Ovary (tissue), 7 donors: ENCODE measurements at regions not wholly inside any gene's neighbourhood (a gene's known extent, or its start where the extent isn't known, plus 50 kb on each side); places are given as distances from the start of the nearest gene placed in this dataset.

Experiments
- DNase-seq, 5 donors: peaks; one replicate each; pipeline ENCODE4 v3.0.0-alpha.2; 2019 to 2020
- H3K27ac ChIP-seq, 2 donors: fragments of 200-600 bp; one replicate each; pipeline versions ENCODE4 v1.5.1 to v1.8.0; 2019 to 2022
- H3K27me3 ChIP-seq: fragments of 200-600 bp; one replicate; pipeline ENCODE4 v1.8.0; 2022
- H3K36me3 ChIP-seq: fragments of 200-600 bp; sonication (generic); one replicate; pipeline ENCODE4 v1.5.1; 2019
- H3K4me1 ChIP-seq: one replicate; pipeline ENCODE4 v1.8.1; 2013; ENCODE audit warnings: mild to moderate bottlenecking, moderate library complexity; ENCODE audit not compliant: insufficient read depth
- H3K4me3 ChIP-seq: fragments of 200-600 bp; sonication (generic); one replicate; pipeline ENCODE4 v1.5.1; 2017
- H3K9me3 ChIP-seq, 2 donors: fragments of 200-600 bp in 1 of 2; sonication (generic) in 1 of 2; one replicate each; pipeline versions ENCODE4 v1.5.1 to v1.8.1; 2013 to 2019; ENCODE audit warnings: mild to moderate bottlenecking in 1 of 2, moderate library complexity in 1 of 2
- EP300 ChIP-seq: sonication (generic); formaldehyde crosslinking; IDR thresholded peaks from one replicate; pipeline ENCODE4 v1.6.1; 2017; ENCODE audit warnings: antibody characterized with exemption
- POLR2A ChIP-seq: fragments of 450-650 bp; IDR thresholded peaks from one replicate; pipeline ENCODE4 v1.6.1; 2017; ENCODE audit warnings: antibody characterized with exemption, mild to moderate bottlenecking, moderate library complexity
- WGBS, 3 donors: extraction: QIAGEN DNeasy Blood & Tissue Kit in 1 of 3; methylation state at CpG; one replicate each; pipeline versions ENCODE4 v1.1.5 to v1.1.7; 2013 to 2017; 5-methylcytosine and 5-hydroxymethylcytosine counted together
- intact Hi-C, 4 donors: fragments of 100-400 bp; cut with DNase I; formaldehyde crosslinking; loops; one replicate each; pipeline versions ENCODE4 v1.11.0 to v1.15.1; 2022 to 2023
- TF ChIP-seq, protein P1 (sequence below), 3 donors: fragments of 450-650 bp in 2 of 3; fragments of 200-600 bp in 1 of 3; IDR thresholded peaks; one replicate each; pipeline versions ENCODE4 v1.5.1 to v1.8.0; 2016 to 2022; ENCODE audit warnings: antibody characterized with exemption in 3 of 3, mild to moderate bottlenecking in 1 of 3
- donor health status: DM: no; HTN: no; CAD: no; lungs with moderate emphysema.
- donor health status: DM: no; HTN: no; CAD: no.
- donor health status: Bipolar disorder and iron deficiency.
- donor health status: DM: no; HTN: no; CAD: no.
- donor health status: DM: yes; HTN: yes; CAD: no.

DNA sequence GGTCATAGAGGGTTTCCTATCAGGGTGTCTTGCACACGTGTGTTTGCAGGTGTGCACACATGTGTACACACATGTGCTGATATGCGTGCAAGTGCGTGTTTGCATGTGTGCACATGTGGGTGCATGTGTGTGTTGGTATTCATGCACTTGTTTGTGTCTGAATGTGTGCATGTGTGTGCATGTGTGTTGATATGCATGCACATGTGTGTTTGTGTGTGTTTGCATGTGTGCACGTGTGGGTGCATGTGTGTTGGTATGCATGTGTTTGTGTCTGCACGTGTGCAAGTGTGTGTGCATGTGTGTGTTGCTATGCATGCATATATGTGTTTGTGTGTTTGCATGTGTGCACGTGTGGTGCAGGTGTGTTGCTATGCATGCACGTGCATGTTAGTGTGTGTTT is 150.5 kb downstream of the SOX1 start:
- Histone ChIP-seq H3K4me3 (no peak overlapping the region), H3K27me3 (no peaks in the 10 kb centered on the region), H3K4me1 (no peaks in the 10 kb centered on the region), H3K9me3 (no peaks in the 10 kb centered on the region), H3K36me3 (no peaks in the 10 kb centered on the region), H3K27ac (no peak overlapping the region)
- intact Hi-C loops = no loop called here
- TF ChIP-seq POLR2A (no peak), EP300 (no peak)
- TF ChIP-seq, protein P1, sequence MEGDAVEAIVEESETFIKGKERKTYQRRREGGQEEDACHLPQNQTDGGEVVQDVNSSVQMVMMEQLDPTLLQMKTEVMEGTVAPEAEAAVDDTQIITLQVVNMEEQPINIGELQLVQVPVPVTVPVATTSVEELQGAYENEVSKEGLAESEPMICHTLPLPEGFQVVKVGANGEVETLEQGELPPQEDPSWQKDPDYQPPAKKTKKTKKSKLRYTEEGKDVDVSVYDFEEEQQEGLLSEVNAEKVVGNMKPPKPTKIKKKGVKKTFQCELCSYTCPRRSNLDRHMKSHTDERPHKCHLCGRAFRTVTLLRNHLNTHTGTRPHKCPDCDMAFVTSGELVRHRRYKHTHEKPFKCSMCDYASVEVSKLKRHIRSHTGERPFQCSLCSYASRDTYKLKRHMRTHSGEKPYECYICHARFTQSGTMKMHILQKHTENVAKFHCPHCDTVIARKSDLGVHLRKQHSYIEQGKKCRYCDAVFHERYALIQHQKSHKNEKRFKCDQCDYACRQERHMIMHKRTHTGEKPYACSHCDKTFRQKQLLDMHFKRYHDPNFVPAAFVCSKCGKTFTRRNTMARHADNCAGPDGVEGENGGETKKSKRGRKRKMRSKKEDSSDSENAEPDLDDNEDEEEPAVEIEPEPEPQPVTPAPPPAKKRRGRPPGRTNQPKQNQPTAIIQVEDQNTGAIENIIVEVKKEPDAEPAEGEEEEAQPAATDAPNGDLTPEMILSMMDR (IDR thresholded peaks at IDR 0.05) = no peak
- no peak for DNase-seq
- 79 to 89% (median 84%) methylated on average over 7 of the region's 7 CpGs for WGBS, 3 donors

DNA sequence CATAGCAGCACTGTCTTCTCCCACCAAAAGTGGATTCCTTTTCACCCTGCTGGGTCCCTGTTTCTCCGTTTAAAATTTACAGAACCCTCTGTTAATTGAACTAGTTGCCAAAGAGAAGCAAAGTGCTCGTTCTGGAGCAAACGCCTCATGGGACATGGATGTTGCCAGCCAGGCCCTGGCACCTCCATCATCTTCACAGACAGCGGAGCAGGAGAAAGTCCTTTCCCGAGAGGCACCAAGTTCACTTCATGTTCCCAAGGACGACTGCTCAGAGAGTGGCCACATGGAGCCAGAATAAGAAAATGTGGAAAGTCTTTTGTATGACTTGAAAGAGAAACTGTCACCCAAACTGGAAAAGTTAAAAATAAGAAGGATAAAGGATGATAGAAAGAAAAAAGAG is 151.5 kb downstream of the SOX1 start:
- 61 to 66% (median 64%) methylated on average over 6 of the region's 6 CpGs for WGBS, 3 donors
- Histone ChIP-seq H3K4me1 (no peaks in the 10 kb centered on the region), H3K9me3 (no peaks in the 10 kb centered on the region), H3K4me3 (no peak overlapping the region), H3K27ac (no peak overlapping the region), H3K27me3 (no peaks in the 10 kb centered on the region), H3K36me3 (no peaks in the 10 kb centered on the region)
- TF ChIP-seq EP300 = no peak
- TF ChIP-seq POLR2A = no peak
- TF ChIP-seq, protein P1 (IDR thresholded peaks at IDR 0.05) = no peak
- no peak for DNase-seq
- intact Hi-C loops = no loop called here

DNA sequence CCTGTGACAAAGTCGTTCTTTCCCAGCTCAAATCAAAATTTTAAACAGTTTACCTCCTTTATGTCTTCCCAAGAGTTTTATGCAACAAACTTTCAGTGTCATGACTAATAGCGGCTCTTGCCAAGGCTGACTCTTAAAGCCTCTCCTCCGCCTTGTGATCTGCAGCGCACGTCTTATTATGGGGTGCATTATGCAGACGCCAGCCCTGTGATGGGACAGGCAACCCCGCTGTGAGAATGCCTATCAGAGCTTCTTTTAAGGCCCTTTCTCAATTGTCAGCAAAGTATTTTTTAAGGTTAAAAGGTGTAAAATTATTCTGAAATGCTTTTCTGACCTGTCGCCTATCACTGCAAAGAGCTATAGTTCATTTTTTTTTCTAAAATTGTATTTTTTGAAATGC is 152.8 kb downstream of the SOX1 start:
- Histone ChIP-seq H3K36me3 (no peaks in the 10 kb centered on the region), H3K9me3 (no peaks in the 10 kb centered on the region), H3K4me1 (no peaks in the 10 kb centered on the region), H3K4me3 (no peak overlapping the region), H3K27me3 (no peaks in the 10 kb centered on the region), H3K27ac (no peak overlapping the region)
- no peak for TF ChIP-seq EP300
- TF ChIP-seq POLR2A = no peak
- TF ChIP-seq, protein P1 (IDR thresholded peaks at IDR 0.05) = no peak
- no peak for DNase-seq
- WGBS, 3 donors = 73 to 83% (median 75%) methylated on average over 8 of the region's 8 CpGs
- intact Hi-C loops = no loop called here

DNA sequence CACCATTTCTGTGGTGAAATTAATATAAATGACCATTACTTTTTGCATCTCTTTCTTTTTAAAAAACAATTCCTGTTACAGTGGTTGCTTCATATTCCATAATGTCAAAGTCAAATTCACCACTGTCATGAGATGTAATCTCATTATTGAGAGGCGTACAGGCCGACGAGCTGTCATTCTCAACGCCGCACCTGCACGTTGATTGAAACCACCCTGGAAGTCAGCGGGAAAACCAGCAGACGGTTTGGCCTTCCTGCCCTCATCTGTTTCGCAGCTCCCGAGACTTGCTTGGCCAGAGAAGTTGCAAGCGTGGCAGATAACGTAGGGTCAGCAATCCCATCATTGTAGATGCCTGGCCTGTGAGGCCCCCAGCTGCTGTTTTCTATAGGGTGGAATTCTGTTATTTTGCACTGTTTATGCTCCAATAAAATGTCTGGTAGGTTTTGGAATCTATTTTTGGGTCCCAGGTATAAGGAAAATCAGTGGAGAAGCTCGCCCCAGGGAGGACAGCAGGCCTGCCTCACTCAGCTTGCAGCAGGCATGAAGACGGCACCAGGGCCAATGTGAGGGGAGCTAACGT is 153.4 kb downstream of the SOX1 start:
- 75 to 78% (median 76%) methylated on average over 15 of the region's 15 CpGs for WGBS, 3 donors
- intact Hi-C loops = no loop called here
- no peak for DNase-seq

More for the DNA sequence above, 153.4 kb downstream of the SOX1 start:
- H3K27ac ChIP-seq = no peak overlapping the region
- H3K27me3 ChIP-seq = no peaks in the 10 kb centered on the region
- no peaks in the 10 kb centered on the region for H3K9me3 ChIP-seq
- no peaks in the 10 kb centered on the region for H3K36me3 ChIP-seq
- TF ChIP-seq, protein P1 (IDR thresholded peaks at IDR 0.05) = no peak
- H3K4me1 ChIP-seq = no peaks in the 10 kb centered on the region
- no peak overlapping the region for H3K4me3 ChIP-seq
